Nephron (organoid): ENCODE measurements at regions not wholly inside any gene's neighbourhood (a gene's known extent, or its start where the extent isn't known, plus 50 kb on each side); places are given as distances from the start of the nearest gene placed in this dataset.

Experiments
- H3K27ac Mint-ChIP-seq, 3 experiments: 2 replicates each; pipeline ENCODE4 v1.8.0; 2020; ENCODE audit warnings: mixed read lengths in 3 of 3, mild to moderate bottlenecking in 2 of 3, moderate library complexity in 1 of 3
- H3K27me3 Mint-ChIP-seq: 2 replicates; pipeline ENCODE4 v1.8.0; 2021; ENCODE audit warnings: low read depth, mild to moderate bottlenecking, moderate library complexity, mixed read lengths
- H3K36me3 Mint-ChIP-seq: 2 replicates; pipeline ENCODE4 v1.8.0; 2020; ENCODE audit warnings: low read depth, mixed read lengths
- H3K4me1 Mint-ChIP-seq: 2 replicates; pipeline ENCODE4 v1.8.0; 2020; ENCODE audit warnings: mixed read lengths
- H3K4me3 Mint-ChIP-seq, 3 experiments: 2 replicates each; pipeline ENCODE4 v1.8.0; 2020; ENCODE audit warnings: mild to moderate bottlenecking in 3 of 3, mixed read lengths in 3 of 3, moderate library complexity in 2 of 3
- H3K9me3 Mint-ChIP-seq: 2 replicates; pipeline ENCODE4 v1.8.0; 2020; ENCODE audit warnings: mixed read lengths
- TF ChIP-seq, protein P1 (sequence below), 3 experiments: fragments of 200-600 bp; sonication (generic); IDR thresholded peaks; one replicate each; pipeline ENCODE4 v1.5.0; 2021; ENCODE audit warnings: antibody characterized with exemption in 3 of 3; ENCODE audit not compliant: unreplicated experiment in 3 of 3

DNA sequence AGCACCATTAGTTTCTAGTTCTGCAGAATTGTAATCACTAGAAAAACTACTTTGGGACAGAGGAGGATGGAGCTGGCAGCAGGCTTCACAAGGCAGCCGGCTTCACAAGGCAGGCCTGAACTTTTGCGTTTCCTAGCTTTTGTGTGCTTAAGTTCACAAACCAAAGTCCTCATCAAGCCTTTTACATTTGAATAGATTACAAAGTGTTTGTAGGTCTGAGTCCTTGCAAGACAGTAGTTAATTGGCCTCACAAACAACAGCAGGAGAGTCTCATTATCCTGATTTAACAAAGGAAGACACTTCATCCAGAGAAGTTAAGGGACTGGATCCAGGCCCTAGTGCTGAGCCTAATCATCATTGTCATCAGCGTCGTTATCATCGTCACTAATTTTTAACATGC lies 147.8 kb upstream of the AUTS2 start:
- Mint-ChIP-seq H3K4me1 (no peaks in the 10 kb centered on the region), H3K9me3 (no peaks in the 10 kb centered on the region), H3K27me3 (peaks cover 23% of the 10 kb centered on the region), H3K4me3 (no peak overlapping the region), H3K27ac (peak overlapping the region in 1 of 3 experiments; percentile 12), H3K36me3 (no peaks in the 10 kb centered on the region)
- TF ChIP-seq, protein P1, sequence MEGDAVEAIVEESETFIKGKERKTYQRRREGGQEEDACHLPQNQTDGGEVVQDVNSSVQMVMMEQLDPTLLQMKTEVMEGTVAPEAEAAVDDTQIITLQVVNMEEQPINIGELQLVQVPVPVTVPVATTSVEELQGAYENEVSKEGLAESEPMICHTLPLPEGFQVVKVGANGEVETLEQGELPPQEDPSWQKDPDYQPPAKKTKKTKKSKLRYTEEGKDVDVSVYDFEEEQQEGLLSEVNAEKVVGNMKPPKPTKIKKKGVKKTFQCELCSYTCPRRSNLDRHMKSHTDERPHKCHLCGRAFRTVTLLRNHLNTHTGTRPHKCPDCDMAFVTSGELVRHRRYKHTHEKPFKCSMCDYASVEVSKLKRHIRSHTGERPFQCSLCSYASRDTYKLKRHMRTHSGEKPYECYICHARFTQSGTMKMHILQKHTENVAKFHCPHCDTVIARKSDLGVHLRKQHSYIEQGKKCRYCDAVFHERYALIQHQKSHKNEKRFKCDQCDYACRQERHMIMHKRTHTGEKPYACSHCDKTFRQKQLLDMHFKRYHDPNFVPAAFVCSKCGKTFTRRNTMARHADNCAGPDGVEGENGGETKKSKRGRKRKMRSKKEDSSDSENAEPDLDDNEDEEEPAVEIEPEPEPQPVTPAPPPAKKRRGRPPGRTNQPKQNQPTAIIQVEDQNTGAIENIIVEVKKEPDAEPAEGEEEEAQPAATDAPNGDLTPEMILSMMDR (IDR thresholded peaks at IDR 0.05; ENCODE audit: unreplicated experiment in 3 of 3): no peak

DNA sequence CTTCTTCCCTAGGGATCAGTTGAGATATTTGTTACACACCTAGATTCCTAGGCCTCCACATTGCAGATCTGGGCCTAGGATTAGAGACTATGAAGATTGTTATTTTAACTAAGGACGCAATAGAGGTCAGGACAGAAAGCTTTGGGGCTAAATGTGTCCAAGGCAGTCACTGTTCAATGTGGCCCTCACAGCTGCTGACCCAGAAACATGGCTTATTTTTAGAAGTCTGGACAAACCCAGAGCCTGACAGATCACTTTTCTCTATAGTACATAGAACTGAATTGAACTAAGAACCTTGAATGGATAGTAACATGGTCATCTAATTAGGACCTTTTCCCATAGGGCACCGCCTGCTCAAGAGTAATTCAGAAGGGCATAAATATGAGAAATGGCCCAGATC lies 146.6 kb upstream of the AUTS2 start:
- Mint-ChIP-seq H3K27ac (no peak overlapping the region), H3K4me1 (no peaks in the 10 kb centered on the region), H3K9me3 (no peaks in the 10 kb centered on the region), H3K27me3 (peaks cover 28% of the 10 kb centered on the region), H3K36me3 (no peaks in the 10 kb centered on the region), H3K4me3 (no peak overlapping the region)
- TF ChIP-seq, protein P1 (IDR thresholded peaks at IDR 0.05; ENCODE audit: unreplicated experiment in 3 of 3): no peak

DNA sequence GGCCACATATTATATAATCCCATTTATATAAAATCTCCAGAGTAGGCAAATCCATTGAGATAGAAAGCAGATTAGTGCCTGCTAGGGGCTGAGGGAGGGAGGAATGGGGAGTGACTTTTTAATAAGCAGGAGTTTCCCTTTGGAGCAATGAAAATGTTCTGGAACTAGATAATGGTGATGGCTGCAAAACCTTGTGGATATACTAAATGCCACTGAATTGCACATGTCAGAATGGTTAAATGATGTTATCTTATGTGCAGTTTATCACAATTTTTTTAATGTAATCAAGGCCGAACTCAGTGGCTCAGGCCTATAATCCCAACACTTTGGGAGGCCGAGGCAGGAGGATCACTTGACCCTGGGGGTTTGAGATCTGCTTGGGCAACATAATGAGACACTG lies 145.5 kb upstream of the AUTS2 start:
- H3K9me3 Mint-ChIP-seq: no peaks in the 10 kb centered on the region
- peaks cover 25% of the 10 kb centered on the region for H3K27me3 Mint-ChIP-seq
- no peak overlapping the region for H3K27ac Mint-ChIP-seq
- H3K4me1 Mint-ChIP-seq: peaks cover 5% of the 10 kb centered on the region
- TF ChIP-seq, protein P1 (IDR thresholded peaks at IDR 0.05; ENCODE audit: unreplicated experiment in 3 of 3): no peak
- no peak overlapping the region for H3K4me3 Mint-ChIP-seq
- no peaks in the 10 kb centered on the region for H3K36me3 Mint-ChIP-seq

GRCh38 chr7:69457595-69458504 lies 140.4 kb upstream of the AUTS2 start:
- Mint-ChIP-seq H3K4me3 (no peak overlapping the region), H3K9me3 (peaks cover 5% of the 10 kb centered on the region), H3K27ac (peak overlapping the region; percentile 52 to 60 (median 57)), H3K4me1 (peaks cover 12% of the 10 kb centered on the region), H3K27me3 (peaks cover 8% of the 10 kb centered on the region), H3K36me3 (no peaks in the 10 kb centered on the region)
- TF ChIP-seq, protein P1 (IDR thresholded peaks at IDR 0.05; ENCODE audit: unreplicated experiment in 3 of 3): no peak

GRCh38 chr7:69464035-69464434 lies 134.2 kb upstream of the AUTS2 start:
- Mint-ChIP-seq H3K4me3 (no peak overlapping the region), H3K27ac (no peak overlapping the region), H3K27me3 (peaks cover 7% of the 10 kb centered on the region), H3K4me1 (no peaks in the 10 kb centered on the region), H3K36me3 (no peaks in the 10 kb centered on the region), H3K9me3 (peaks cover 18% of the 10 kb centered on the region)
- TF ChIP-seq, protein P1 (IDR thresholded peaks at IDR 0.05; ENCODE audit: unreplicated experiment in 3 of 3): no peak

- H3K27me3 Mint-ChIP-seq: peaks cover 11% of the 10 kb centered on the region
- H3K27ac Mint-ChIP-seq: no peak overlapping the region
- H3K4me3 Mint-ChIP-seq: no peak overlapping the region
- peaks cover 27% of the 10 kb centered on the region for H3K9me3 Mint-ChIP-seq
- H3K4me1 Mint-ChIP-seq: no peaks in the 10 kb centered on the region
- TF ChIP-seq, protein P1 (IDR thresholded peaks at IDR 0.05; ENCODE audit: unreplicated experiment in 3 of 3): no peak
- H3K36me3 Mint-ChIP-seq: no peaks in the 10 kb centered on the region
Measured at GRCh38 chr7:69465262-69465661, 133.0 kb upstream of the AUTS2 start.
